ENCODE measurements at regions not wholly inside any gene's neighbourhood (a gene's known extent, or its start where the extent isn't known, plus 50 kb on each side); places are given as distances from the start of the nearest gene placed in this dataset.

DNA sequence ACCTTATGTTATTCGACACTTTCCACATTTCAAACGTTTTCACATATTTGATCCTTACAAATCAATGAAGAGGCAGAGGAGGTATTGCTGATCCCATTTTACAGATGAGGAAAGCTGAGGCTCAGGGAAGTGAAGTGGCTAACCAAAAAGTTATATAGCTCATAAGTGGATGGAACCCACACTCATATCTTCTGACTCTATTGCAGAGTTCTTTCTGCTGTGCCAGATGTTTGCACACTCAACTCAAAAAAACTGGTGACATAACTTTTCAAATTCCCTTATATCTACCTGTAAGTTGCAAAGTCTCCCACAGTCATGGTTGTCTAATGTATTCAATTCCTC lies 84.0 kb upstream of the SETMAR start:
- H4K20me1 ChIP-seq (ENCODE audit: insufficient read depth), result no peaks in the 10 kb centered on the region
- H2AFZ ChIP-seq (ENCODE audit: low read depth), result no peak overlapping the region
- H3K79me2 ChIP-seq (ENCODE audit: insufficient read depth, low read depth), result no peaks in the 10 kb centered on the region
- no peak overlapping the region for H3K9ac ChIP-seq
- H3K36me3 ChIP-seq (ENCODE audit: insufficient read depth), result no peaks in the 10 kb centered on the region
- no peak overlapping the region for H3K27ac ChIP-seq
- H3K27me3 ChIP-seq (ENCODE audit: insufficient read depth, low read depth), result no peaks in the 10 kb centered on the region
- TF ChIP-seq, protein P1, sequence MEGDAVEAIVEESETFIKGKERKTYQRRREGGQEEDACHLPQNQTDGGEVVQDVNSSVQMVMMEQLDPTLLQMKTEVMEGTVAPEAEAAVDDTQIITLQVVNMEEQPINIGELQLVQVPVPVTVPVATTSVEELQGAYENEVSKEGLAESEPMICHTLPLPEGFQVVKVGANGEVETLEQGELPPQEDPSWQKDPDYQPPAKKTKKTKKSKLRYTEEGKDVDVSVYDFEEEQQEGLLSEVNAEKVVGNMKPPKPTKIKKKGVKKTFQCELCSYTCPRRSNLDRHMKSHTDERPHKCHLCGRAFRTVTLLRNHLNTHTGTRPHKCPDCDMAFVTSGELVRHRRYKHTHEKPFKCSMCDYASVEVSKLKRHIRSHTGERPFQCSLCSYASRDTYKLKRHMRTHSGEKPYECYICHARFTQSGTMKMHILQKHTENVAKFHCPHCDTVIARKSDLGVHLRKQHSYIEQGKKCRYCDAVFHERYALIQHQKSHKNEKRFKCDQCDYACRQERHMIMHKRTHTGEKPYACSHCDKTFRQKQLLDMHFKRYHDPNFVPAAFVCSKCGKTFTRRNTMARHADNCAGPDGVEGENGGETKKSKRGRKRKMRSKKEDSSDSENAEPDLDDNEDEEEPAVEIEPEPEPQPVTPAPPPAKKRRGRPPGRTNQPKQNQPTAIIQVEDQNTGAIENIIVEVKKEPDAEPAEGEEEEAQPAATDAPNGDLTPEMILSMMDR (conservative IDR thresholded peaks at IDR 0.05; ENCODE audit: low read depth, low read length), result no peak
- H3K4me1 ChIP-seq (ENCODE audit: low read depth, poor library complexity, severe bottlenecking), result no peaks in the 10 kb centered on the region
- H3K4me2 ChIP-seq, result no peak overlapping the region
- no peak overlapping the region for H3K4me3 ChIP-seq (IDR thresholded peaks at IDR 0.05; ENCODE audit: insufficient read depth, low read depth, low read length)

GRCh38 chr3:4220065-4220464 lies 83.1 kb upstream of the SETMAR start:
- H3K36me3 ChIP-seq (ENCODE audit: insufficient read depth), result no peaks in the 10 kb centered on the region
- TF ChIP-seq, protein P1 (conservative IDR thresholded peaks at IDR 0.05; ENCODE audit: low read depth, low read length), result no peak
- no peaks in the 10 kb centered on the region for H3K27me3 ChIP-seq (ENCODE audit: insufficient read depth, low read depth)
- no peaks in the 10 kb centered on the region for H4K20me1 ChIP-seq (ENCODE audit: insufficient read depth)
- H2AFZ ChIP-seq (ENCODE audit: low read depth), result no peak overlapping the region
- H3K79me2 ChIP-seq (ENCODE audit: insufficient read depth, low read depth), result no peaks in the 10 kb centered on the region
- no peak overlapping the region for H3K27ac ChIP-seq
- no peaks in the 10 kb centered on the region for H3K4me1 ChIP-seq (ENCODE audit: low read depth, poor library complexity, severe bottlenecking)
- H3K9ac ChIP-seq, result no peak overlapping the region
- no peak overlapping the region for H3K4me3 ChIP-seq (IDR thresholded peaks at IDR 0.05; ENCODE audit: insufficient read depth, low read depth, low read length)
- H3K4me2 ChIP-seq, result no peak overlapping the region

DNA sequence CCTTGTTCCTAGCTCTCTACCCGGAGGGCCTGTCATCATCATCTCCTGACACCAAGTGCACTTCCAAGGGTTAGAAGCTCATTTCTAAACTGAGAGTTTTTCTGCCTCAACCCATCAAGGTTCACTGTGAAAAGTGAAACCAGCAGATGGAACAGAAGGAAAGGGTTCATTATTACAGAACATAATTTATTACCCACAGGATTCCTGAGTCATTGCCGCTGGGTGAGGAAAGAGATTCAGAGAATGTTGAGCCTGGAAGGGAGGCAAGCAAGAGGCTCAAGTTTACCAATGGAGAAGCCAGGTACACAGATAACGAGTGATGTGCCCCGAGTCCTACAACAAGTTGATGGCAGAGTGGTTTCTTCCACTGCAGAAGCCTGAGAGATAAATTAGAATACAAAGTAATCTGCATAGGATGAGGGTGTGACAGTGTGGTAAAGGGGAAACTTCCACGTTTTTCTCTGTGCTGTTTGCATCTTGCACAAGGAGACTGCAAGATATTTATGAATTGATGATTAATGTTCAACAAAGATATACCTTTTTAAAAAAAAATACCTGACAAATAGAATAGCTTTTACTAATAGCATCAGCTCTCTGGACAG lies 80.5 kb upstream of the SETMAR start:
- H3K4me2 ChIP-seq, result no peak overlapping the region
- TF ChIP-seq, protein P1 (conservative IDR thresholded peaks at IDR 0.05; ENCODE audit: low read depth, low read length), result no peak
- no peak overlapping the region for H3K27ac ChIP-seq

GRCh38 chr3:4223777-4224176 lies 79.4 kb upstream of the SETMAR start:
- no peak overlapping the region for H3K9ac ChIP-seq
- no peaks in the 10 kb centered on the region for H4K20me1 ChIP-seq (ENCODE audit: insufficient read depth)
- H3K4me3 ChIP-seq (IDR thresholded peaks at IDR 0.05; ENCODE audit: insufficient read depth, low read depth, low read length), result no peak overlapping the region
- TF ChIP-seq, protein P1 (conservative IDR thresholded peaks at IDR 0.05; ENCODE audit: low read depth, low read length), result no peak
- no peaks in the 10 kb centered on the region for H3K79me2 ChIP-seq (ENCODE audit: insufficient read depth, low read depth)
- H2AFZ ChIP-seq (ENCODE audit: low read depth), result no peak overlapping the region
- no peak overlapping the region for H3K27ac ChIP-seq
- no peaks in the 10 kb centered on the region for H3K36me3 ChIP-seq (ENCODE audit: insufficient read depth)
- no peak overlapping the region for H3K4me2 ChIP-seq
- no peaks in the 10 kb centered on the region for H3K4me1 ChIP-seq (ENCODE audit: low read depth, poor library complexity, severe bottlenecking)
- H3K27me3 ChIP-seq (ENCODE audit: insufficient read depth, low read depth), result no peaks in the 10 kb centered on the region

More for the DNA sequence above, 80.5 kb upstream of the SETMAR start:
- Histone ChIP-seq H3K36me3 (ENCODE audit: insufficient read depth) (no peaks in the 10 kb centered on the region), H2AFZ (ENCODE audit: low read depth) (no peak overlapping the region), H3K27me3 (ENCODE audit: insufficient read depth, low read depth) (no peaks in the 10 kb centered on the region), H4K20me1 (ENCODE audit: insufficient read depth) (no peaks in the 10 kb centered on the region), H3K4me1 (ENCODE audit: low read depth, poor library complexity, severe bottlenecking) (no peaks in the 10 kb centered on the region), H3K79me2 (ENCODE audit: insufficient read depth, low read depth) (no peaks in the 10 kb centered on the region), H3K4me3 (IDR thresholded peaks at IDR 0.05; ENCODE audit: insufficient read depth, low read depth, low read length) (no peak overlapping the region), H3K9ac (no peak overlapping the region)
